ENCODE measurements at regions not wholly inside any gene's neighbourhood (a gene's known extent, or its start where the extent isn't known, plus 50 kb on each side); places are given as distances from the start of the nearest gene placed in this dataset.

- TF ChIP-seq CTCF (tag by site-specific recombination; IDR thresholded peaks at IDR 0.05) (no peak), ELK4 (IDR thresholded peaks at IDR 0.05; ENCODE audit: borderline replicate concordance, low read depth, low read length) (no peak), ZNF664 (tag by site-specific recombination; IDR thresholded peaks at IDR 0.05) (no peak), HIC1 (tag by site-specific recombination; IDR thresholded peaks at IDR 0.05) (no peak), GLI2 (tag by site-specific recombination; IDR thresholded peaks at IDR 0.05; ENCODE audit: borderline replicate concordance, low read depth) (no peak), ZNF660 (tag by site-specific recombination; IDR thresholded peaks at IDR 0.05) (no peak), PRDM10 (tag by site-specific recombination; IDR thresholded peaks at IDR 0.05) (no peak)
Measured at GRCh38 chr1:143584508-143584907, 387.3 kb downstream of the FAM72C start.
